A549 (cell line): ENCODE measurements at regions not wholly inside any gene's neighbourhood (a gene's known extent, or its start where the extent isn't known, plus 50 kb on each side); places are given as distances from the start of the nearest gene placed in this dataset.
"Not testable (repeated sequence)": the region's sequence is repeated elsewhere in the genome, so short reads cannot be mapped to it uniquely, and the experiment has no call there.

Source experiments
- ATAC-seq, 2 experiments: fragments of 200-7000 bp in 1 of 2; fragments of >200 bp in 1 of 2; cut with Nextera tagmentation in 1 of 2; cut with Tn5 transposase in 1 of 2; 3 replicates each; pipeline versions ENCODE4 v1.8.0 to v1.9.1; 2018 to 2020; ENCODE audit warnings: mild to moderate bottlenecking in 1 of 2, moderate library complexity in 1 of 2
- CTCF ChIA-PET: fragments of 300-600 bp; sonication (Branson Sonifier 250); formaldehyde crosslinking; extraction: SDS; loops from one replicate; lab custom pipeline; 2021; ENCODE audit warnings: antibody characterized with exemption, inconsistent platforms; lab: Yijun Ruan, JAX
- POLR2A ChIA-PET: fragments of 350-600 bp; formaldehyde crosslinking; extraction: SDS; loops from one replicate; lab custom pipeline; 2021; ENCODE audit warnings: antibody characterized with exemption, inconsistent platforms; lab: Yijun Ruan, JAX
- DNase-seq, 2 experiments: peaks; one replicate each; pipeline versions ENCODE4 v3.0.0 to v3.0.0-alpha.2; 2011 to 2016; ENCODE audit warnings: low read depth in 1 of 2, low spot score in 1 of 2
- FAIRE-seq: peaks from 2 replicates; lab custom pipeline; 2011; peaks lifted over from hg19 to GRCh38; lab: Jason Lieb, UNC
- H3K27ac ChIP-seq, 2 experiments: fragments of >200 bp; sonication (Bioruptor Twin); formaldehyde crosslinking; 3 replicates each; pipeline ENCODE4 v1.5.1; 2016 to 2017
- H3K4me1 ChIP-seq: fragments of >200 bp; sonication (Bioruptor Twin); formaldehyde crosslinking; 3 replicates; pipeline ENCODE4 v1.6.1; 2016
- H3K4me2 ChIP-seq: fragments of >200 bp; sonication (Bioruptor Twin); formaldehyde crosslinking; 3 replicates; pipeline ENCODE4 v1.6.1; 2016
- H3K4me3 ChIP-seq: fragments of >200 bp; sonication (Bioruptor Twin); formaldehyde crosslinking; 3 replicates; pipeline ENCODE4 v1.5.1; 2016
- H3K9me3 ChIP-seq: fragments of >200 bp; sonication (Bioruptor Twin); formaldehyde crosslinking; 3 replicates; pipeline ENCODE4 v1.6.1; 2016
- CTCF ChIP-seq: fragments of >200 bp; sonication (Bioruptor Twin); formaldehyde crosslinking; IDR thresholded peaks from 3 replicates; pipeline ENCODE4 v1.5.1; 2016
- E2F6 ChIP-seq: IDR thresholded peaks from 2 replicates; pipeline ENCODE4 v1.6.1; 2012; ENCODE audit warnings: low read depth, borderline replicate concordance
- EHMT2 ChIP-seq: fragments of 200-600 bp; sonication (generic); IDR thresholded peaks from 2 replicates; pipeline ENCODE4 v1.6.1; 2016; ENCODE audit warnings: antibody characterized with exemption, low read depth, mild to moderate bottlenecking, moderate library complexity
- EP300 ChIP-seq, 2 experiments: fragments of >200 bp; sonication (Bioruptor Twin); formaldehyde crosslinking; IDR thresholded peaks; 2 replicates in 1 of 2; 3 replicates in 1 of 2; pipeline ENCODE4 v1.6.1; 2016 to 2017
- FOSB ChIP-seq: fragments of 250-450 bp; sonication (Bioruptor Pico); IDR thresholded peaks from 2 replicates; pipeline ENCODE4 v1.5.0; 2020; ENCODE audit warnings: mild to moderate bottlenecking, moderate library complexity
- FOSL2 ChIP-seq, 2 experiments: fragments of 450-650 bp in 1 of 2; fragments of >200 bp in 1 of 2; sonication (Bioruptor Twin) in 1 of 2; formaldehyde crosslinking; IDR thresholded peaks; 2 replicates each; pipeline versions ENCODE4 v1.5.0 to v1.6.1; 2016 to 2020; ENCODE audit warnings: mild to moderate bottlenecking in 1 of 2, moderate library complexity in 1 of 2
- FOXS1 ChIP-seq: fragments of 250-450 bp; sonication (Bioruptor Pico); IDR thresholded peaks from 2 replicates; pipeline ENCODE4 v1.5.0; 2020; ENCODE audit warnings: mild to moderate bottlenecking, moderate library complexity
- HDAC2 ChIP-seq: fragments of 200-600 bp; sonication (generic); IDR thresholded peaks from 2 replicates; pipeline ENCODE4 v1.6.1; 2016
- HEYL ChIP-seq: fragments of 250-450 bp; sonication (Bioruptor Pico); IDR thresholded peaks from 2 replicates; pipeline ENCODE4 v1.8.0; 2021; ENCODE audit warnings: mild to moderate bottlenecking, moderate library complexity
- HOXB5 ChIP-seq: fragments of 250-450 bp; sonication (Bioruptor Pico); IDR thresholded peaks from 2 replicates; pipeline ENCODE4 v1.5.0; 2020; ENCODE audit warnings: mild to moderate bottlenecking, moderate library complexity
- JUNB ChIP-seq: fragments of >200 bp; sonication (Bioruptor Twin); formaldehyde crosslinking; IDR thresholded peaks from 2 replicates; pipeline ENCODE4 v1.6.1; 2016
- MAFK ChIP-seq: fragments of 450-650 bp; IDR thresholded peaks from 2 replicates; pipeline ENCODE4 v1.6.1; 2014; ENCODE audit not compliant: partially characterized antibody
- NPAS2 ChIP-seq: fragments of 250-450 bp; sonication (Bioruptor Pico); IDR thresholded peaks from 2 replicates; pipeline ENCODE4 v1.8.0; 2022; ENCODE audit warnings: mild to moderate bottlenecking, moderate library complexity, borderline replicate concordance
- NR3C1 ChIP-seq: fragments of >200 bp; sonication (Bioruptor Twin); formaldehyde crosslinking; IDR thresholded peaks from 3 replicates; pipeline ENCODE4 v1.6.1; 2017
- PHF8 ChIP-seq: fragments of 200-600 bp; sonication (generic); IDR thresholded peaks from 2 replicates; pipeline ENCODE4 v1.6.1; 2016; ENCODE audit warnings: low read depth, mild to moderate bottlenecking, antibody characterized with exemption, moderate library complexity, borderline replicate concordance
- RAD21 ChIP-seq, 2 experiments: fragments of >200 bp in 1 of 2; sonication (Bioruptor Twin) in 1 of 2; formaldehyde crosslinking in 1 of 2; IDR thresholded peaks in 1 of 2; conservative IDR thresholded peaks in 1 of 2; 2 replicates in 1 of 2; 3 replicates in 1 of 2; pipeline ENCODE4 v1.6.1; 2012 to 2018; ENCODE audit warnings: inconsistent platforms in 1 of 2
- RFX5 ChIP-seq: fragments of 450-650 bp; IDR thresholded peaks from 2 replicates; pipeline ENCODE4 v1.7.1; 2014; ENCODE audit warnings: antibody characterized with exemption, mild to moderate bottlenecking, moderate library complexity
- SMC3 ChIP-seq: fragments of >200 bp; sonication (Bioruptor Twin); formaldehyde crosslinking; IDR thresholded peaks from 3 replicates; pipeline ENCODE4 v1.6.1; 2018; ENCODE audit warnings: inconsistent platforms
- ZFP36 ChIP-seq: fragments of 450-650 bp; IDR thresholded peaks from 2 replicates; pipeline ENCODE4 v1.6.1; 2014; ENCODE audit warnings: borderline replicate concordance; ENCODE audit not compliant: partially characterized antibody
- ZNF302 ChIP-seq: fragments of 250-450 bp; sonication (Bioruptor Pico); IDR thresholded peaks from 2 replicates; pipeline ENCODE4 v1.9.0; 2021; ENCODE audit warnings: inconsistent platforms, mild to moderate bottlenecking, moderate library complexity
- ZSCAN20 ChIP-seq: fragments of 250-450 bp; sonication (Bioruptor Pico); IDR thresholded peaks from 2 replicates; pipeline ENCODE4 v1.8.0; 2022; ENCODE audit warnings: mild to moderate bottlenecking, moderate library complexity
- WGBS: methylation state at CpG from one replicate; pipeline ENCODE4 v1.1.6; 2017; ENCODE audit errors: missing lambda C conversion rate; 5-methylcytosine and 5-hydroxymethylcytosine counted together
- TF ChIP-seq, protein P1 (sequence below): IDR thresholded peaks from 2 replicates; pipeline ENCODE4 v1.6.1; 2012
- TF ChIP-seq, protein P2 (sequence below): fragments of 450-650 bp; IDR thresholded peaks from 2 replicates; pipeline ENCODE4 v1.6.1; 2014; ENCODE audit warnings: antibody characterized with exemption

- FAIRE-seq (no peak), ATAC-seq (no peak), DNase-seq (no peak)
- Histone ChIP-seq H3K4me2 (no peak overlapping the region), H3K4me1 (no peaks in the 10 kb centered on the region), H3K4me3 (no peak overlapping the region), H3K9me3 (no peaks in the 10 kb centered on the region)
- WGBS: 38% methylated on average over 2 of the region's 2 CpGs
- TF ChIP-seq MAFK (no peak), JUNB (no peak), ZNF302 (no peak), HOXB5 (CRISPR knock-in tag) (no peak), SMC3 (no peak), EHMT2 (no peak), NR3C1 (no peak), FOXS1 (CRISPR knock-in tag) (no peak), E2F6 (no peak), ZFP36 (no peak)
- TF ChIP-seq, protein P1, sequence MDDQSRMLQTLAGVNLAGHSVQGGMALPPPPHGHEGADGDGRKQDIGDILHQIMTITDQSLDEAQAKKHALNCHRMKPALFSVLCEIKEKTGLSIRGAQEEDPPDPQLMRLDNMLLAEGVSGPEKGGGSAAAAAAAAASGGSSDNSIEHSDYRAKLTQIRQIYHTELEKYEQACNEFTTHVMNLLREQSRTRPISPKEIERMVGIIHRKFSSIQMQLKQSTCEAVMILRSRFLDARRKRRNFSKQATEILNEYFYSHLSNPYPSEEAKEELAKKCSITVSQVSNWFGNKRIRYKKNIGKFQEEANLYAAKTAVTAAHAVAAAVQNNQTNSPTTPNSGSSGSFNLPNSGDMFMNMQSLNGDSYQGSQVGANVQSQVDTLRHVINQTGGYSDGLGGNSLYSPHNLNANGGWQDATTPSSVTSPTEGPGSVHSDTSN: no peak
- TF ChIP-seq, all 56 proteins: peak for 0
- ChIA-PET CTCF (no interaction called here), POLR2A (no interaction called here)
- H3K27ac ChIP-seq: no peak overlapping the region
These were observed 172.2 kb downstream of the TBX15 start for GRCh38 chr1:118815909-118816308.

DNA sequence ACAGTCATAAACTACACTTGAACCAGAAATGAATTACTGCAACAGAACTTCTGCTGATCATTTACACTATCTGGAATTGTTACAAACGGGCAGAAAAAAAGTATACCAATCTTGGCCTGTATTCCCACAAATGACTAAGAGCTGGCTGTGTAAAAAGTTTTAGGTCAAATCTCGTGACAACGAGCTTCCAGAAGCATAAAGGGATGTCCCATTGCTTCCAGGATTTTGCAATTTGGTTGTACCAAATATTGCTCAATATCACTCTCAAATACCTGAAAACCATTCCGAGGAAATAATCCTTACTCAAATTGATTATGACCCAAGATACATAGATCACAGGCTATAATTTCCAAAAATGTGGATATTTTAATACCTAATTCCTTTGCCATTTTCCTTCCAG is 175.6 kb downstream of the TBX15 start:
- POLR2A ChIA-PET: no interaction called here
- WGBS: 3% methylated on average over 4 of the region's 4 CpGs

GRCh38 chr1:118811156-118811555 is 177.0 kb downstream of the TBX15 start:
- ChIA-PET POLR2A (no interaction called here), CTCF (interaction anchor here (1.7 kb wide), 1 partner anchor 197 kb away, joined by 4 read pairs; no protein-coding TSS in a partner anchor)
- no peak for FAIRE-seq
- Histone ChIP-seq H3K4me1 (no peaks in the 10 kb centered on the region), H3K27ac (no peak overlapping the region), H3K4me2 (no peak overlapping the region), H3K4me3 (no peak overlapping the region), H3K9me3 (no peaks in the 10 kb centered on the region)
- WGBS: 0% methylated on average over 1 of the region's 1 CpG
- no peak for DNase-seq
- TF ChIP-seq ZFP36 (no peak), FOSB (CRISPR knock-in tag) (no peak)
- ATAC-seq: no peak

More for the DNA sequence above, 175.6 kb downstream of the TBX15 start:
- CTCF ChIA-PET: interaction anchor here (1.7 kb wide), 1 partner anchor 196 kb away, joined by 4 read pairs; no protein-coding TSS in a partner anchor
- no peak for ATAC-seq
- no peak for DNase-seq
- Histone ChIP-seq H3K4me2 (no peak overlapping the region), H3K4me1 (no peaks in the 10 kb centered on the region), H3K9me3 (no peaks in the 10 kb centered on the region), H3K27ac (no peak overlapping the region), H3K4me3 (no peak overlapping the region)
- FAIRE-seq: no peak
- TF ChIP-seq HOXB5 (CRISPR knock-in tag) (no peak), HEYL (CRISPR knock-in tag) (no peak)

DNA sequence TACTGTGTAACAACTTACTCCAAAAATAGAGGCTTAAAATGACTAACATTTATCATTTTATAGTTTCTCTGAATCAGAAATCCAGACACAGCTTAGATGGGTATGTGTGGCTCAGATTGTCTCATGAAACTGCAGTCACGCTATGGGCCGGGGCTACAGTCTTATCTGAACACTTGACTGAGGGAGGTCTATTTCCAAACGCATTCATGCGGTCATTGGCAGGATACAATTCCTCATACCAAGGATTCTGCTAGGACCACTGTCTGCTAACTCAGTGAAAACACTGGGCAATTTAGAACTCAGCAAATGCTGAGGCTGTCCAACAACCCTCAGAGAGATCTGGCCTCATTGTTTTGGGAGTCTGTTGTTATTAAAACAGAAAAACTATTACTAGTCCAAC is 178.6 kb downstream of the TBX15 start:
- FAIRE-seq (no peak), DNase-seq (no peak), ATAC-seq (no peak)
- no peak overlapping the region for H3K4me2 ChIP-seq
- ChIA-PET CTCF (no interaction called here), POLR2A (no interaction called here)
- no peak overlapping the region for H3K27ac ChIP-seq
- no peak overlapping the region for H3K4me3 ChIP-seq
- WGBS: 50% methylated on average over 4 of the region's 4 CpGs
- H3K9me3 ChIP-seq: no peaks in the 10 kb centered on the region
- TF ChIP-seq CTCF: no peak
- no peak for TF ChIP-seq HDAC2
- TF ChIP-seq ZNF302: no peak
- no peak for TF ChIP-seq PHF8
- TF ChIP-seq RAD21 (conservative IDR thresholded peaks at IDR 0.05 in 1 of 2, IDR thresholded peaks at IDR 0.05 in 1 of 2): no peak
- no peak for TF ChIP-seq NPAS2 (CRISPR knock-in tag)
- no peak for TF ChIP-seq FOSL2 (IDR thresholded peaks at IDR 0.05)
- TF ChIP-seq FOSL2 (CRISPR knock-in tag; IDR thresholded peaks at IDR 0.05): no peak
- TF ChIP-seq RFX5: no peak
- no peak for TF ChIP-seq EP300 (IDR thresholded peaks at IDR 0.05)
- no peak for TF ChIP-seq ZFP36
- TF ChIP-seq ZSCAN20: no peak
- TF ChIP-seq FOXS1 (CRISPR knock-in tag): no peak
- TF ChIP-seq, protein P2, sequence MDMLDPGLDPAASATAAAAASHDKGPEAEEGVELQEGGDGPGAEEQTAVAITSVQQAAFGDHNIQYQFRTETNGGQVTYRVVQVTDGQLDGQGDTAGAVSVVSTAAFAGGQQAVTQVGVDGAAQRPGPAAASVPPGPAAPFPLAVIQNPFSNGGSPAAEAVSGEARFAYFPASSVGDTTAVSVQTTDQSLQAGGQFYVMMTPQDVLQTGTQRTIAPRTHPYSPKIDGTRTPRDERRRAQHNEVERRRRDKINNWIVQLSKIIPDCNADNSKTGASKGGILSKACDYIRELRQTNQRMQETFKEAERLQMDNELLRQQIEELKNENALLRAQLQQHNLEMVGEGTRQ: no peak
- no peaks in the 10 kb centered on the region for H3K4me1 ChIP-seq

GRCh38 chr1:118803128-118803527 is 185.0 kb downstream of the TBX15 start:
- H3K4me1 ChIP-seq, ATAC-seq, H3K9me3 ChIP-seq, H3K27ac ChIP-seq, POLR2A ChIA-PET, H3K4me2 ChIP-seq, H3K4me3 ChIP-seq, CTCF ChIA-PET, FAIRE-seq, DNase-seq: not testable (repeated sequence)
- 16% methylated on average over 5 of the region's 5 CpGs for WGBS
